ENCODE measurements at regions not wholly inside any gene's neighbourhood (a gene's known extent, or its start where the extent isn't known, plus 50 kb on each side); places are given as distances from the start of the nearest gene placed in this dataset.

DNA sequence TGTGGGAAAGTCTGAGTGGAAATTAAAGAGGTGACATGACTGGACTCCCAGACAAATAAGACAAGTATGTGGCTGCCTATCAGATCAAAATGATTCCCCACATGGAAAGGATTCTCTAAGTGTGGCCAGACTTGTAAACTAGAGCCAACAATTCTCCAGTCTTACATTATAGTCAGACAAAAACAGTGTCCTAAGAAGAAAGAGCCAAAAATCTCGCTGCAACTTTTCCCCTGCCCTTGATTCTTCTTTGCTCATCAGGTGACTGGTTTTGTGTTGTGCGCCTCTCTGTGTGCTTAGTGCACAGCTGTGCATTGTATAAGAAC, 164.2 kb upstream of the TARS1 start:
- TF ChIP-seq TAF1 (IDR thresholded peaks at IDR 0.05; ENCODE audit: low read depth) = no peak
- TF ChIP-seq, protein P1, sequence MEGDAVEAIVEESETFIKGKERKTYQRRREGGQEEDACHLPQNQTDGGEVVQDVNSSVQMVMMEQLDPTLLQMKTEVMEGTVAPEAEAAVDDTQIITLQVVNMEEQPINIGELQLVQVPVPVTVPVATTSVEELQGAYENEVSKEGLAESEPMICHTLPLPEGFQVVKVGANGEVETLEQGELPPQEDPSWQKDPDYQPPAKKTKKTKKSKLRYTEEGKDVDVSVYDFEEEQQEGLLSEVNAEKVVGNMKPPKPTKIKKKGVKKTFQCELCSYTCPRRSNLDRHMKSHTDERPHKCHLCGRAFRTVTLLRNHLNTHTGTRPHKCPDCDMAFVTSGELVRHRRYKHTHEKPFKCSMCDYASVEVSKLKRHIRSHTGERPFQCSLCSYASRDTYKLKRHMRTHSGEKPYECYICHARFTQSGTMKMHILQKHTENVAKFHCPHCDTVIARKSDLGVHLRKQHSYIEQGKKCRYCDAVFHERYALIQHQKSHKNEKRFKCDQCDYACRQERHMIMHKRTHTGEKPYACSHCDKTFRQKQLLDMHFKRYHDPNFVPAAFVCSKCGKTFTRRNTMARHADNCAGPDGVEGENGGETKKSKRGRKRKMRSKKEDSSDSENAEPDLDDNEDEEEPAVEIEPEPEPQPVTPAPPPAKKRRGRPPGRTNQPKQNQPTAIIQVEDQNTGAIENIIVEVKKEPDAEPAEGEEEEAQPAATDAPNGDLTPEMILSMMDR (IDR thresholded peaks at IDR 0.05; ENCODE audit: poor library complexity, severe bottlenecking) = no peak
- TF ChIP-seq EZH2 (IDR thresholded peaks at IDR 0.05; ENCODE audit: borderline replicate concordance, insufficient read depth, low read length, poor library complexity, severe bottlenecking) = no peak
- no peak for TF ChIP-seq EP300 (conservative IDR thresholded peaks at IDR 0.05; ENCODE audit: poor library complexity, severe bottlenecking)
- no peak for TF ChIP-seq RAD21 (conservative IDR thresholded peaks at IDR 0.05)
- TF ChIP-seq POLR2AphosphoS5 (IDR thresholded peaks at IDR 0.05) = no peak
- TF ChIP-seq MXI1 (conservative IDR thresholded peaks at IDR 0.05; ENCODE audit: poor library complexity, severe bottlenecking) = no peak
- TF ChIP-seq, protein P2, sequence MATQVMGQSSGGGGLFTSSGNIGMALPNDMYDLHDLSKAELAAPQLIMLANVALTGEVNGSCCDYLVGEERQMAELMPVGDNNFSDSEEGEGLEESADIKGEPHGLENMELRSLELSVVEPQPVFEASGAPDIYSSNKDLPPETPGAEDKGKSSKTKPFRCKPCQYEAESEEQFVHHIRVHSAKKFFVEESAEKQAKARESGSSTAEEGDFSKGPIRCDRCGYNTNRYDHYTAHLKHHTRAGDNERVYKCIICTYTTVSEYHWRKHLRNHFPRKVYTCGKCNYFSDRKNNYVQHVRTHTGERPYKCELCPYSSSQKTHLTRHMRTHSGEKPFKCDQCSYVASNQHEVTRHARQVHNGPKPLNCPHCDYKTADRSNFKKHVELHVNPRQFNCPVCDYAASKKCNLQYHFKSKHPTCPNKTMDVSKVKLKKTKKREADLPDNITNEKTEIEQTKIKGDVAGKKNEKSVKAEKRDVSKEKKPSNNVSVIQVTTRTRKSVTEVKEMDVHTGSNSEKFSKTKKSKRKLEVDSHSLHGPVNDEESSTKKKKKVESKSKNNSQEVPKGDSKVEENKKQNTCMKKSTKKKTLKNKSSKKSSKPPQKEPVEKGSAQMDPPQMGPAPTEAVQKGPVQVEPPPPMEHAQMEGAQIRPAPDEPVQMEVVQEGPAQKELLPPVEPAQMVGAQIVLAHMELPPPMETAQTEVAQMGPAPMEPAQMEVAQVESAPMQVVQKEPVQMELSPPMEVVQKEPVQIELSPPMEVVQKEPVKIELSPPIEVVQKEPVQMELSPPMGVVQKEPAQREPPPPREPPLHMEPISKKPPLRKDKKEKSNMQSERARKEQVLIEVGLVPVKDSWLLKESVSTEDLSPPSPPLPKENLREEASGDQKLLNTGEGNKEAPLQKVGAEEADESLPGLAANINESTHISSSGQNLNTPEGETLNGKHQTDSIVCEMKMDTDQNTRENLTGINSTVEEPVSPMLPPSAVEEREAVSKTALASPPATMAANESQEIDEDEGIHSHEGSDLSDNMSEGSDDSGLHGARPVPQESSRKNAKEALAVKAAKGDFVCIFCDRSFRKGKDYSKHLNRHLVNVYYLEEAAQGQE (IDR thresholded peaks at IDR 0.05; ENCODE audit: borderline replicate concordance) = no peak
- no peak for TF ChIP-seq SMC3 (conservative IDR thresholded peaks at IDR 0.05; ENCODE audit: poor library complexity)

Data from neural cell (in vitro differentiated cells).